GM21717 (cell line): ENCODE measurements at regions not wholly inside any gene's neighbourhood (a gene's known extent, or its start where the extent isn't known, plus 50 kb on each side); places are given as distances from the start of the nearest gene placed in this dataset.

Experiments used
- ATAC-seq: cut with Tn5 transposase; IDR thresholded peaks from one replicate; pipeline ENCODE4 v1.9.1; 2021; ENCODE audit warnings: mild to moderate bottlenecking, moderate library complexity; ENCODE audit not compliant: unreplicated experiment

DNA sequence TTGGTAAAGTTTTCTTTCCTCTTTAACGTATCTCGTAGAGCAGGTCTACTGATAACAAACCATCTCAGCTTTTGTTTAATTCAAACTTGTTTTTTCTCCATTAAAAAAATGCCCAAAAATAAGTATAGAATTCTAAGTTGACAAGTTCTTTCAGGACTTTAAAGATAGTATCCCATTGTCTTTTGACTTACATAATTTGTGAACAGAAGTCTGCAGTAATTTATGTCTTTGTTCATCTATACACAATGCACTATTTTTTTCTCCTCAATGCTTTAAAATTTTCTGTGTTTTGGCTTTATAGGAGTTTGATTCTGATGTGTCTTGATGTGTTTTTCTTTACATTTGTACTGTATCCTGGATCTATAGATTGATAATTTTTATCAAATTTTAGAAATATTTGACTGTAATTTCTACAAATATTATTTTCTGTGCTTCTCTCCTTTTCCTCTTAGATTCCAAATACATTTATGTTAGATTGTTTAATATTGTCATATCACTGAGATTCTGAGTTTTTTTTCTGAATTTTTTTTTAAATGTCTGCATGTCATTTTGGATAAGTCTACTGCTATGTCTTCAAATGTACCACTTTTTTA, 143.3 kb downstream of the FTCDNL1 start:
- no peak for ATAC-seq

DNA sequence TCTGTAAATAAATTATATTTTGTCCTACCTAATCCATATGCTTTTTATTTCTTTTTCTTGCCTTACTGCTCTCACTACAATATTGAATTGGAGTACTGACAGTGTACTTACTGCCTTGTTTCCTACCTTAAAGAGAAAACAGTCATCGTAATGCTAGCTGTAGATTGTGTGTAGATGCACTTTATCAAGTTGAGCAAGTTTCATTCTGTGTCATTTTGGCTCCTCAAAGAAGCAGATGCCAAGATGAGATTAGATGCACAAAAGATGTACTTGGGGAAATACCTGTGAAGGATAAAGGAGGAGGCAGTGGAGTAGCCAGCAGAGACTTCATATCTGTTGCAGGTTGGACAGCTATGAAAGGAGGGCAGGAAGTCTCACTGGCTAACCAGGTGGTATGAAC, 145.5 kb downstream of the FTCDNL1 start:
- ATAC-seq: no peak

- peak; percentile 55 for ATAC-seq
Observed at GRCh38 chr2:199704358-199705238, 146.4 kb downstream of the FTCDNL1 start.

GRCh38 chr2:199703199-199703598, 147.8 kb downstream of the FTCDNL1 start:
- no peak for ATAC-seq

DNA sequence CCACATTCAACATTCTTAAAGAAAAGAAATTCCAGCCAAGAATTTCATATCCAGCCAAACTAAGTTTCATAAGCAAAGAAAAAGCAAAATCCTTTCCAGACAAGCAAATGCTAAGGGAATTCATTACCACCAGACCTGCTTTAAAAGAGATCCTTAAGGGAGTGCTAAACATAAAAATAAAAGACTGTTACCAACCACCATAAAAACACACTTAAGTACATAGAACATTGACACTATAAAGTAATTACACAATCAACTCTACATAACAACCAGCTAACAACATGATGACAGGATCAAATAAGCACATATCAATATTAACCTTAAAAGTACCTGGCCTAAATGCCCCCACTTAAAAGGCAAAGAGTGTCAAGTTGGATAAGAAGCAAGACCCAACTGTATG, 153.5 kb downstream of the FTCDNL1 start:
- ATAC-seq: no peak

DNA sequence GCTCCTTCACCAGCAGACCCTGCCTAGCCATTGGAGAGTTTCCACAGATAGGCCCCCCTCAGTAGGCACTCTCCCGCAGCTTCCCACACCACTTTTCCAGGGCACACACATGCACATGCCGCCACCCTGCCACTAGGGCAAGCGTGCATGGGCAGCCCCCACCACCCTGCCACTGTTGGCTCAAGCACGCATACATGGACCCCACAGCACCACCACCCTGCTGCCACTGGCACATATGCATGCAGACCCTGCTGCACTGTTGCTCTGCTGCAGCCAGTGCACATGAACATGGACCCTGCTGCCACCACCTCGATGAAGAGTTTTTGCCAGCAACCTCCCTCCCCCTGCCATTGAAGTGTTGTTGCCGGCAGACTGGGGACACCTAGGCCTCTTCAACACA, 154.9 kb downstream of the FTCDNL1 start:
- no peak for ATAC-seq

- no peak for ATAC-seq
Observed at GRCh38 chr2:199693861-199694260, 157.1 kb downstream of the FTCDNL1 start.

DNA sequence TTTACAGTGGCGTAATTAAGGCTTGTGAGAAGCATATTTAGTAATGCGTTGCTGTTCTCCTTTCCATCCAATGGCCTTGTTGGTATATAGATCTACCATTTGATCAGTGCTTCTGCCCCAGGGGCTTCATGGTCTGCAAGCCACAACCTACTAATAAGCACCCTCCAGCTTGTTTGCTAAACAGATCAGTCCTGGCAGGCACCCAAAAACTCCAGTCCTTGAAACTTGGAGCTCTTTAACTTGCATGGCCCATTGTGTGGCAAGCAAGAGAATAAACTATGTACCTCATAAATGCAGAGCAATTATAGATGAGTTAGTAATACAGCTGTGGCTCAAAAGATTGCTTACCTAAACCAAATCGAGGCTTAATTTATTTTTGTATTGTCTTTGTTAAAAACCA, 158.5 kb downstream of the FTCDNL1 start:
- ATAC-seq: no peak

DNA sequence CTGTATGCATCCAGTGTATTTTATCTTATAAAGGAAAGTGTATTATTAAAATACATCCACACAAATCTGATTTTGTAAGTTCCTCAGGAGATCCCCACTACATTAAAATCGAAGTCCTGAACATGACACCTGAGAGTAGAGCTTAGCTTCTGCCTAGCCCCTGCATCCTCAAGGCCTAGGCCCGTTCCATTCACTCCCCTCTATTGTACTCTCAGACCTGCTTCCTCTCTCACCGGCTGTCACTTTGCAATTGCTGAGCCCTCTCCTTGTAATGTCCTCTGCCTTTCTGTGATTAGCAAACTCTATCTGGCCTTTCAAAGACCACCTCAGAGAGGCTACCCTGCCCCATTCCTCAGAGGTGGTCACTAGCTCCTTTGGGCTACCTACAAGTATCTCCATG, 160.8 kb downstream of the FTCDNL1 start:
- ATAC-seq: no peak

DNA sequence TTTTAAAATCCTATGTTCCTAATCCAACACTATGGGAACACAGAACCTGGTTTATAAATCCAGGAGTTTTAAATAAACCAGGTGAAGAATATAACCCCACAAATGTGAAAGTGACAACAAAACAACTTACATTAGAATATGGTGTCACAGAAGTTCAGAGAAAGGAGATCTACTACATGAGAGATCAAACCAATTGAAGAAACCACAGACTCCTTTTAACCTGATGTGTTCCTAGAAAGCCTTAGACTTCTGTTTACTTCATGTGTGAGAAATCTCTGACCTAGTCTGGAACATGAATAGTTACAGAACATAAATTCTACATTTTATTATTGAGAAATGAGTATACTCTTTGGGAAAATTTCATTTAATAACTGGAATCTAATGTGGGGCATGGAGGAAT, 165.3 kb downstream of the FTCDNL1 start:
- no peak for ATAC-seq

DNA sequence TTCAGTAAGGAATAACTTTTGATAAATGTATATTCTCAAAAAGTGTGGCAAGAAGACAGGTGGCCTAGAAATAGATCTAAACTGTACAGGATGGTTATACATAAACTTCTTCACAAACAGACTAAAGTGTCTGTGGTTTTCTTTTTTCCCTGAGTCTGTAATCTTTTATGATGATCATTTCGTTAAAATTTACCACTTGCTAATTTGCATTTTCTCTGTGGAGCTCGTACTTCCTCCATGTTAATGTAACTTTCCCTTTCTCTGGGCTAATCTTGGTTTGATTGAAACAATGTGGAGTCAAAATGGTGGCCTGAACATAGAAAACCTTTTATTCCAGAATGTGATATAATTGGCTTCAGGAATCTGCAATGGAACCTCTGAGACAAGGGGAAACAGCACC, 166.2 kb downstream of the FTCDNL1 start:
- ATAC-seq: no peak

GRCh38 chr2:199684168-199684567, 166.8 kb downstream of the FTCDNL1 start:
- no peak for ATAC-seq

- ATAC-seq: no peak
Observed at GRCh38 chr2:199682001-199682400, 169.0 kb downstream of the FTCDNL1 start.

DNA sequence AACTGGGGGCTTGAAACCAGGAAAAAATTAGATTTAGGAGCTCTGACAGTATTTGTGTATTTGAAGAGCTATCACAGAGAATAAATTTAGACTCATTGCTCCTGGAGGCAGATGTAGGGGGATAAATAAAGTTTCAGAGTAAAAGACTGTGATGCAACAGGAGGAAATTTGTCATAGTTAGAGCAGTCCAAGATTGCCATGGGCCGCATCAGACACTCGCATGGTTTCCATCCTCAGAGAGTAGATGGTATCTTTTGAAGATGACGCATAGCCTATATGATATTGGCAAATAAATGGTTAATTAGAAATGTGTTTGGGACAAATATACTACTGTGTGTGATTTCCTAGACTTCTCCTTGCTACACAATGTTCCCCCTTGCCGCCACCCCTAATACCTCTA, 170.5 kb downstream of the FTCDNL1 start:
- ATAC-seq: no peak

DNA sequence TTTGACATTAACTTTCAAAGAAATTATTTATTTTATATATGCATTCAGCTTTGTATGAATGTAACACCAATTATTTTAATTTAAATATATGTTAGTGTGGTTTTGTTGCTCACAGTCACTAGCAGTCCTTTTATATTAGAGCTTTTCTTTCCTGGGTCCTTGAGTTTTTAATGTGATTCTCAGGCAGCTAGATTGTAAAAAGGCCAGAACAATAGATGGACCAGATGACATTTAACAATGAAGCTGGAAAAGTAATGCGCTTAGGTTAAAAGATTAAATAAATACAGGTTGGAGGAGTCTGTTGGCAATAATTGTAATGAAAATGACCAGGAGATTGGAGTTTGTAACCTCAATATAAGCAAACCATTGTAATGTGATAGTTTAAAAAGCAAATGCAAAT, 171.1 kb downstream of the FTCDNL1 start:
- no peak for ATAC-seq

DNA sequence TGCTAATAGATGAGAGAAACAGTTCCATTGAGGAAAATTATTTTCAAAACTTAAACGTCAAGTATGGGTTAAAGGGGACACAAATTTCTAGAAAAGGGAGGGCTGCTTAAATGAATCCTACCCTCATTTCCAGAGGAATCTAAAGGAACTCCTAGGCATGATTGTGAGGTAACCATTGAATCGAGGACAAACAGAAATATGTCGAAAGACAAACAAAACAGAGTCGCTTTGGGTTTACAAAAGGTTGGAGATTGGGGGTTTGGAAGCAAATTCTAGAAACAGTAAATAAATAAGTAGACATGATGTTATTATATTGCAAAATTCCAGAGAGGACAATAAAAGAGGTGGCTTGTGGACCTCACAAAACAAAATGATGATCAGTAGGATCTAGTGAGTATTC, 173.1 kb downstream of the FTCDNL1 start:
- no peak for ATAC-seq

GRCh38 chr2:199668645-199669044, 182.3 kb downstream of the FTCDNL1 start:
- no peak for ATAC-seq

DNA sequence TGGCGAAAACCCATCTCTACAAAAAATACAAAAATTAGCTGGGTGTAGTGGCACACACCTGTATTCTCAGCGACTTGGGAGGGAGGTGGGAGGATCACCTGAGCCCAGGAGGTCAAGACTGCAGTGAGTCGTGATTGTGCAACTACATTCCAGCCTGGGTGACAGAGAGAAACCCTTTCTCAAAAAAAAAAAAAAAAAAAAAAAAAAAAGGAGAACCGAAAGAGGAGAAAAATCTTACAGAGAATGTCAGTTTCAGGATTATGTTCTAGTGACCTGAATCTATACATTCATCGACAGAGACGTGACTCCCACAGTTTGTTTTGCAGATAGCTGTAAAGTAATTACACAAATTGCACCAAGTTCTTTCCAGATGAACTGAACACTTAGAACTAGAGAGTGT, 187.8 kb downstream of the FTCDNL1 start:
- ATAC-seq: peak; percentile 76

DNA sequence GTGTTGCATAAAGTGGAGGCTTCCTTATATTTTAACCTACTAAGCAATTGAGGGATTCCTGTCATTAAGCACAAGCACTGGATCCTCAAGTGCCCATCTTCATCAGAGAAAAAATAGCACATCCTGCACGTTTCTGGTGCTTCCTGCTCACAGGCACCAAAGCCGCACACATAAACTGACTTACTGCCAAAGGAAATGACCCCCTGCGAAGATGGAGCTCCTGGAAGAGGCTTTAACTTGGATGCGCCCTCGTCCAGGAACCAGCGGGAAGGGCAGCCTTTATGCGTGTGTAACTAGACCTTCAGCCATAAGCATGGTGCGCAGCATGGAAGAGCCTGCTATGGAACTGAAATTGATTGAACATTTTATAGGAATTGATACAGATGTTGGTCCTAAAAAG, 188.7 kb downstream of the FTCDNL1 start:
- ATAC-seq: no peak

DNA sequence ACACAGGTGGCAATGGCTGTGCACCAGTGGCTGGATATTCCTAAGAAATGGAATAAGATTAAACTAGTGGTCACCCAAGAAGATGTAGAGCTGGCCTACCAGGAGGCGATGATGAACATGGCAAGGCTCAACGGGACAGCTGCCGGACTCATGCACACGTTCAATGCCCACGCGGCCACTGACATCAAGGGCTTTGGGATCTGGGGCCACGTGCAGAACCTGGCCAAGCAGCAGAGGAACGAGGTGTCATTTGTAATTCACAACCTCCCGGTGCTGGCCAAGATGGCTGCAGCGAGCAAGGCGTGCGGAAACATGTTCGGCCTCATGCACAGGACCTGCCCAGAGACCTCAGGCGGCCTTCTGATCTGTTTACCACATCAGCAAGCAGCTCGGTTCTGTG, 190.8 kb downstream of the FTCDNL1 start:
- ATAC-seq: no peak

DNA sequence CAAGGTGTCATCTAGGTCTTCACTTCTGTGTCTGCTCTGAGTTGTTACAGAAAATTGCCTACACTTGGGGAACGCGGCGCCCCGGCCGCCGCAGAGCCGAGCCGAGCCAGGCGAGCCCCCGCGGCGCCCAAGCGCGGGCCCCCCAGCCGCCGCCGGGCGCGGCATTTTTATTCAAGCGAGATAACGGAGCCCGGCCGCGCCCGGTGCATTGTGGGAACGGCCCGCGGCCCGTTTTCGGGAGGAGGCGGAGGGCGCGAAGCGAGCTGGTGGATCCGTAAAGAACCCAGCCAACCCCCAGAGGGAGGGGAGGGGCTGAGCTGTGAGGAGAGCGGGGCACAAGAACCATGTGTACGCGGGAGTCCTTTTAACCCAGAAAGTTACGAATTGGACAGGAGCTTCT, 191.8 kb downstream of the FTCDNL1 start:
- no peak for ATAC-seq

GRCh38 chr2:199646439-199646838, 188.7 kb upstream of the SATB2 start:
- peak; percentile 56 for ATAC-seq

- no peak for ATAC-seq
Observed at GRCh38 chr2:199631129-199631528, 173.4 kb upstream of the SATB2 start.
